K562 (cell line): ENCODE measurements at regions not wholly inside any gene's neighbourhood (a gene's known extent, or its start where the extent isn't known, plus 50 kb on each side); places are given as distances from the start of the nearest gene placed in this dataset.
A peak's percentile ranks its signal among the peaks of the same experiment; 100 is the strongest.
"Not testable (repeated sequence)": the region's sequence is repeated elsewhere in the genome, so short reads cannot be mapped to it uniquely, and the experiment has no call there.

Experiments
- ATAC-seq: fragments of 200-7000 bp; cut with Tn5 transposase; 3 replicates; pipeline ENCODE4 v1.9.1; 2020; ENCODE audit warnings: moderate library complexity
- BruUV-seq: library from RNA; stranded (reverse); fragments of 400-500 nt; replicated peaks from 2 replicates; lab custom pipeline; 2021; lab: Mats Ljungman, UMichigan
- CTCF ChIA-PET: fragments of 300-600 bp; formaldehyde crosslinking; extraction: SDS; loops from one replicate; lab custom pipeline; 2021; ENCODE audit warnings: low intra/inter-chr PET ratio; lab: Yijun Ruan, JAX
- POLR2A ChIA-PET: fragments of 300-600, 350-650 bp; sonication (Branson Sonifier 250); formaldehyde crosslinking; extraction: SDS; loops from one replicate; lab custom pipeline; 2021; ENCODE audit warnings: antibody characterized with exemption, inconsistent platforms; lab: Yijun Ruan, JAX
- DNase-seq, 4 experiments: peaks; one replicate each; pipeline versions ENCODE4 v3.0.0 to v3.0.0-alpha.2; 2011 to 2018; ENCODE audit warnings: low spot score in 3 of 4, mixed read lengths in 3 of 4; ENCODE audit errors: extremely low read depth in 1 of 4
- FAIRE-seq: peaks from 2 replicates; lab custom pipeline; 2011; peaks lifted over from hg19 to GRCh38; lab: Jason Lieb, UNC
- H2AFZ ChIP-seq: 2 replicates; pipeline ENCODE4 v1.6.0; 2011; ENCODE audit warnings: low read depth, low read length, control low read depth, inconsistent platforms
- H3K27ac ChIP-seq: fragments of 200-600 bp; 3 replicates; pipeline ENCODE4 v1.8.0; 2011; ENCODE audit warnings: low read depth, mild to moderate bottlenecking, control low read depth, inconsistent platforms, low read length, moderate library complexity, mixed read lengths; ENCODE audit errors: extremely low read depth
- H3K27me3 ChIP-seq, 2 experiments: fragments of 300-600 bp in 1 of 2; 2 replicates in 1 of 2; 3 replicates in 1 of 2; pipeline versions ENCODE4 v1.6.0 to v1.8.0; 2011; ENCODE audit warnings: inconsistent platforms in 2 of 2, low read length in 2 of 2, mild to moderate bottlenecking in 1 of 2, mixed read lengths in 1 of 2, moderate library complexity in 1 of 2; ENCODE audit not compliant: control insufficient read depth in 2 of 2, insufficient read depth in 2 of 2
- H3K36me3 ChIP-seq: fragments of 300-600 bp; 3 replicates; pipeline ENCODE4 v1.8.0; 2011; ENCODE audit warnings: mild to moderate bottlenecking, low read length, inconsistent platforms; ENCODE audit not compliant: control insufficient read depth, insufficient read depth
- H3K4me1 ChIP-seq, 2 experiments: fragments of 200-600 bp in 1 of 2; replicated peaks in 1 of 2; 2 replicates in 1 of 2; 3 replicates in 1 of 2; pipeline versions ENCODE4 v1.5.1 to v1.8.0; 2011; ENCODE audit warnings: inconsistent platforms in 2 of 2, low read length in 2 of 2, mild to moderate bottlenecking in 1 of 2, mixed read lengths in 1 of 2, moderate library complexity in 1 of 2; ENCODE audit not compliant: control insufficient read depth in 2 of 2, insufficient read depth in 2 of 2
- H3K4me2 ChIP-seq: 2 replicates; pipeline ENCODE4 v1.6.1; 2011; ENCODE audit warnings: low read length, control low read depth, inconsistent platforms, mixed read lengths; ENCODE audit not compliant: insufficient read depth
- H3K4me3 ChIP-seq: fragments of 200-600 bp; sonication (generic), shearing (Covaris generic); 2 replicates; pipeline ENCODE4 v1.5.1; 2016; ENCODE audit warnings: control low read depth, inconsistent platforms
- H3K79me2 ChIP-seq: fragments of 200-600 bp; 3 replicates; pipeline ENCODE4 v1.8.0; 2011; ENCODE audit warnings: low read length, inconsistent platforms; ENCODE audit not compliant: control insufficient read depth, insufficient read depth
- H3K9ac ChIP-seq, 2 experiments: 2 replicates each; pipeline versions ENCODE4 v1.6.0 to v1.6.1; 2011; ENCODE audit warnings: low read depth in 2 of 2, low read length in 2 of 2, control low read depth in 1 of 2, inconsistent platforms in 1 of 2, mild to moderate bottlenecking in 1 of 2, mixed read lengths in 1 of 2; ENCODE audit not compliant: insufficient read depth in 1 of 2
- H3K9me1 ChIP-seq: one replicate; pipeline ENCODE4 v1.6.0; 2011; ENCODE audit warnings: inconsistent platforms, mild to moderate bottlenecking, low read length, moderate library complexity; ENCODE audit not compliant: control insufficient read depth, insufficient read depth
- H3K9me3 ChIP-seq: replicated peaks from 2 replicates; pipeline ENCODE4 v1.5.1; 2011; ENCODE audit warnings: low read depth, low read length, inconsistent platforms; ENCODE audit not compliant: control insufficient read depth, insufficient read depth
- H4K20me1 ChIP-seq: replicated peaks from 2 replicates; pipeline ENCODE4 v1.6.1; 2011; ENCODE audit warnings: low read length, inconsistent platforms, mixed read lengths; ENCODE audit not compliant: control insufficient read depth, insufficient read depth
- ZNF165 ChIP-seq: fragments of 250-450 bp; sonication (Bioruptor Pico); IDR thresholded peaks from 2 replicates; pipeline ENCODE4 v1.4.0; 2020; ENCODE audit warnings: borderline replicate concordance
- WGBS: fragments of 100-300 bp; shearing (Covaris generic); methylation state at CpG from one replicate; pipeline ENCODE4 v1.1.6; 2016; ENCODE audit warnings: low coverage, mixed read lengths; ENCODE audit not compliant: insufficient coverage; ENCODE audit errors: missing lambda C conversion rate; 5-methylcytosine and 5-hydroxymethylcytosine counted together
- in situ Hi-C: fragments of 300-500 bp; cut with MboI; formaldehyde crosslinking; loops from 4 replicates; pipeline ENCODE4 v1.15.0; 2018; ENCODE audit warnings: inconsistent platforms, mixed read lengths
- intact Hi-C: fragments of 100-400 bp; cut with micrococcal nuclease; formaldehyde crosslinking; loops from 2 replicates; pipeline ENCODE4 v1.14.2; 2022

DNA sequence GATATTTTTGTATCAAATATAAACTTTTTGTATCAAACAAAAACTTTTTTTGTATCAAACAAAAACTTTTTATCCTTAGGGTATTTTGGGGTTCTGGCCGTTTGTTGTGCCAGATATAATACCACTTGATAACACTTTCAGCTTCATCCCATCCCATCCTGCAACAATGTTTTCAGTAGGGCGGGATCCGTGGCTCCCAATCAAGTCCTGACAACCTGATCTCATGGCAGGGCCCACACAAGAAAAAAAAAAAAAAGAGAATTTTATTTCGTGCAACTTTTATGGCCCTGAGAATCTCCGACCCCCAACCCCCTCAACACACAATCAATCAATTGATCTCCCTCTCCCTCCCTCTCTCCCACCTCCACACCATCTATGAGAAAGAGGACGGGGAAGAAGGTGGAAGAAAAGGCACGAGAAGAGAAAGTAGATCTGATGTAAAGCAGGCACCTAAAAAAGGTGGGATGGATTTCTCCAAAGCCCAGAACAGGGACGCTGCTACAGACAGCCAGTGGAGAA lies 4749.6 kb upstream of the OR11H1 start:
- TF ChIP-seq ZNF165 (CRISPR knock-in tag): no peak
- 3% methylated on average over 6 of the region's 8 CpGs for WGBS
- no peaks in the 10 kb centered on the region for H3K27me3 ChIP-seq
- no peaks in the 10 kb centered on the region for H3K9me3 ChIP-seq
- no peak overlapping the region for H3K4me2 ChIP-seq
- no peaks in the 10 kb centered on the region for H3K4me1 ChIP-seq
- H4K20me1 ChIP-seq: no peaks in the 10 kb centered on the region
- no peaks in the 10 kb centered on the region for H3K79me2 ChIP-seq
- DNase-seq (peak in 1 of 4 experiments; percentile 9), ATAC-seq (no peak), FAIRE-seq (no peak)
- CTCF ChIA-PET: no interaction called here
- H3K9me1 ChIP-seq: no peaks in the 10 kb centered on the region
- POLR2A ChIA-PET: no interaction called here
- no peak overlapping the region for H3K9ac ChIP-seq
- H2AFZ ChIP-seq: no peak overlapping the region
- in situ Hi-C loops: no loop called here
- no TSS peak for BruUV-seq
- intact Hi-C loops: no loop called here
- H3K4me3 ChIP-seq: no peak overlapping the region
- H3K36me3 ChIP-seq: no peaks in the 10 kb centered on the region
- no peak overlapping the region for H3K27ac ChIP-seq

DNA sequence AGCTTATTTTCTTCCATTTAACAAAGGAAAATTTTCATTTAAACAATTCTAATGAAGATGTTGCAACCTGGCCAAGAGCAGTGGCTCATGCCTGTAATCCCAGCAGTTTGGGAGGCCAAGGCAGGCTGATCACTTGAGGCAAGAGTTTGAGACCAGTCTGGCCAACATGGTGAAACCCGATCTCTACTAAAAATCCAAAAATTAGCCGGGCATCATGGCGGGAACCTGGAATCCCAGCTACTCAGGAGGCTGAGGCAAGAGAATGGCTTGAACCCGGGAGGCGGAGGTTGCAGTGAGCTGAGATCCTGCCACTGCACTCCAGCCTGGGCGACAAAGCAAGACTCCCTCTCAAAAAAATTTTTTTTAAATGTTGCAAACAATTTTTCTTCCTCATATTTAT lies 4748.8 kb upstream of the OR11H1 start:
- H4K20me1 ChIP-seq, H3K27ac ChIP-seq, H3K9me1 ChIP-seq, FAIRE-seq, in situ Hi-C loops, intact Hi-C loops, CTCF ChIA-PET, DNase-seq, H2AFZ ChIP-seq, POLR2A ChIA-PET, H3K36me3 ChIP-seq, H3K4me2 ChIP-seq, H3K4me1 ChIP-seq, H3K79me2 ChIP-seq, H3K27me3 ChIP-seq, ATAC-seq, BruUV-seq, H3K4me3 ChIP-seq, H3K9me3 ChIP-seq, H3K9ac ChIP-seq: not testable (repeated sequence)
- WGBS: under 1% methylated on average over 6 of the region's 6 CpGs
